HepG2 (cell line): ENCODE measurements at regions not wholly inside any gene's neighbourhood (a gene's known extent, or its start where the extent isn't known, plus 50 kb on each side); places are given as distances from the start of the nearest gene placed in this dataset.

Experiments
- GZF1 ChIP-seq: sonication (generic); formaldehyde crosslinking; IDR thresholded peaks from 2 replicates; pipeline ENCODE4 v1.5.1; 2020; ENCODE audit warnings: mild to moderate bottlenecking, missing genetic modification reagents
- KDM5A ChIP-seq: fragments of 200-600 bp; sonication (generic); IDR thresholded peaks from 2 replicates; pipeline ENCODE4 v1.7.0; 2018; ENCODE audit warnings: antibody characterized with exemption, mild to moderate bottlenecking, low read length, borderline replicate concordance
- KLF9 ChIP-seq: IDR thresholded peaks from 2 replicates; pipeline ENCODE4 v1.6.1; 2016; ENCODE audit warnings: low read depth
- MTA1 ChIP-seq: sonication (generic); formaldehyde crosslinking; IDR thresholded peaks from 2 replicates; pipeline ENCODE4 v1.4.0; 2020; ENCODE audit warnings: missing genetic modification reagents, mild to moderate bottlenecking, borderline replicate concordance
- ONECUT2 ChIP-seq: sonication (generic); formaldehyde crosslinking; IDR thresholded peaks from 2 replicates; pipeline ENCODE4 v1.4.0; 2020; ENCODE audit warnings: missing genetic modification reagents
- POGZ ChIP-seq: sonication (generic); formaldehyde crosslinking; IDR thresholded peaks from 2 replicates; pipeline ENCODE4 v1.4.0; 2020; ENCODE audit warnings: mild to moderate bottlenecking, missing genetic modification reagents
- SAP130 ChIP-seq: IDR thresholded peaks from 2 replicates; pipeline ENCODE4 v1.6.1; 2016; ENCODE audit warnings: low read depth
- SMARCE1 ChIP-seq: fragments of 450-650 bp; IDR thresholded peaks from 2 replicates; pipeline ENCODE4 v1.6.1; 2017; ENCODE audit warnings: borderline replicate concordance
- ZNF207 ChIP-seq: fragments of 450-650 bp; IDR thresholded peaks from 2 replicates; pipeline ENCODE4 v1.6.1; 2016; ENCODE audit warnings: antibody characterized with exemption, borderline replicate concordance
- ZNF430 ChIP-seq: sonication (generic); formaldehyde crosslinking; IDR thresholded peaks from 2 replicates; pipeline ENCODE4 v1.9.0; 2021; ENCODE audit warnings: mild to moderate bottlenecking, missing genetic modification reagents
- ZNF496 ChIP-seq: sonication (generic); formaldehyde crosslinking; IDR thresholded peaks from 2 replicates; pipeline ENCODE4 v1.8.1; 2023; ENCODE audit warnings: mild to moderate bottlenecking, moderate library complexity, missing genetic modification reagents; ENCODE audit not compliant: insufficient replicate concordance
- ZNF709 ChIP-seq: sonication (generic); formaldehyde crosslinking; IDR thresholded peaks from 2 replicates; pipeline ENCODE4 v1.5.0; 2020; ENCODE audit warnings: mild to moderate bottlenecking, missing genetic modification reagents
- ZNF780A ChIP-seq: sonication (generic); formaldehyde crosslinking; IDR thresholded peaks from 2 replicates; pipeline ENCODE4 v1.8.0; 2022; ENCODE audit warnings: mild to moderate bottlenecking, missing genetic modification reagents, moderate library complexity
- TF ChIP-seq, protein P1 (sequence below): sonication (generic); formaldehyde crosslinking; IDR thresholded peaks from 2 replicates; pipeline ENCODE4 v1.4.0; 2020; ENCODE audit warnings: missing genetic modification reagents
- TF ChIP-seq, protein P2 (sequence below): IDR thresholded peaks from 2 replicates; pipeline ENCODE4 v1.6.1; 2016; ENCODE audit warnings: control low read depth
- TF ChIP-seq, protein P3 (sequence below): sonication (generic); formaldehyde crosslinking; IDR thresholded peaks from 2 replicates; pipeline ENCODE4 v1.9.0; 2021; ENCODE audit warnings: missing genetic modification reagents, mild to moderate bottlenecking, borderline replicate concordance
- TF ChIP-seq, protein P4 (sequence below): sonication (generic); formaldehyde crosslinking; IDR thresholded peaks from 2 replicates; pipeline ENCODE4 v1.4.0; 2020; ENCODE audit warnings: missing genetic modification reagents, borderline replicate concordance

DNA sequence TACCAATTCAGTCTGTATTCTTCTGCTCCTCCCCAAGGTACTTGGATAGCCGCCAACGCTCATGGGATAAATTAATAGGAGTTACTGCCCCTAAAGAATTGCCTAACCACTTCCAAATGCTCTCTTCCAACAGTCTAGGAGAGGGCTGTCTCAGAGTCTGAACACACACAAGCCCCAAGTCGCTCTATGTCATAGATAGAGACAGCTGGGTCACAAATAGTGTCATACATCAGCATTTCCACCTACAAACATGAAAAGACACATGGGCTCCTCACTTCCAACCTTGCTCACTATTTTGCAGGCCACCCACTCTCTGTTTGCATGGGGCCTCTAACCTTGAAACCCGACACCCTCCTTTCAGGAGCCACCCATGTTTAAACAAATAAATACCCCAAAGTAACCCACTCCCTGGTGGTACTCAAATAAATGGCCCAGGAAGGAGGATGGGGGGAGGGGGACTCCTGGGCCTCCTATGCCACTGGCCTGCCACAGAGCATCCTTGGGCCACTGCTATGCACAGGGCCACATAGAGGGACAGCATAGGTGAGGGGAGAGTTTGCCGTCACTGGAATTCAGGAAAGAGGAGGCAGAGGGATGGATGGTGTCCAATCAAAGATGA is 265.9 kb downstream of the SOX9 start (continued):
- TF ChIP-seq, protein P1, sequence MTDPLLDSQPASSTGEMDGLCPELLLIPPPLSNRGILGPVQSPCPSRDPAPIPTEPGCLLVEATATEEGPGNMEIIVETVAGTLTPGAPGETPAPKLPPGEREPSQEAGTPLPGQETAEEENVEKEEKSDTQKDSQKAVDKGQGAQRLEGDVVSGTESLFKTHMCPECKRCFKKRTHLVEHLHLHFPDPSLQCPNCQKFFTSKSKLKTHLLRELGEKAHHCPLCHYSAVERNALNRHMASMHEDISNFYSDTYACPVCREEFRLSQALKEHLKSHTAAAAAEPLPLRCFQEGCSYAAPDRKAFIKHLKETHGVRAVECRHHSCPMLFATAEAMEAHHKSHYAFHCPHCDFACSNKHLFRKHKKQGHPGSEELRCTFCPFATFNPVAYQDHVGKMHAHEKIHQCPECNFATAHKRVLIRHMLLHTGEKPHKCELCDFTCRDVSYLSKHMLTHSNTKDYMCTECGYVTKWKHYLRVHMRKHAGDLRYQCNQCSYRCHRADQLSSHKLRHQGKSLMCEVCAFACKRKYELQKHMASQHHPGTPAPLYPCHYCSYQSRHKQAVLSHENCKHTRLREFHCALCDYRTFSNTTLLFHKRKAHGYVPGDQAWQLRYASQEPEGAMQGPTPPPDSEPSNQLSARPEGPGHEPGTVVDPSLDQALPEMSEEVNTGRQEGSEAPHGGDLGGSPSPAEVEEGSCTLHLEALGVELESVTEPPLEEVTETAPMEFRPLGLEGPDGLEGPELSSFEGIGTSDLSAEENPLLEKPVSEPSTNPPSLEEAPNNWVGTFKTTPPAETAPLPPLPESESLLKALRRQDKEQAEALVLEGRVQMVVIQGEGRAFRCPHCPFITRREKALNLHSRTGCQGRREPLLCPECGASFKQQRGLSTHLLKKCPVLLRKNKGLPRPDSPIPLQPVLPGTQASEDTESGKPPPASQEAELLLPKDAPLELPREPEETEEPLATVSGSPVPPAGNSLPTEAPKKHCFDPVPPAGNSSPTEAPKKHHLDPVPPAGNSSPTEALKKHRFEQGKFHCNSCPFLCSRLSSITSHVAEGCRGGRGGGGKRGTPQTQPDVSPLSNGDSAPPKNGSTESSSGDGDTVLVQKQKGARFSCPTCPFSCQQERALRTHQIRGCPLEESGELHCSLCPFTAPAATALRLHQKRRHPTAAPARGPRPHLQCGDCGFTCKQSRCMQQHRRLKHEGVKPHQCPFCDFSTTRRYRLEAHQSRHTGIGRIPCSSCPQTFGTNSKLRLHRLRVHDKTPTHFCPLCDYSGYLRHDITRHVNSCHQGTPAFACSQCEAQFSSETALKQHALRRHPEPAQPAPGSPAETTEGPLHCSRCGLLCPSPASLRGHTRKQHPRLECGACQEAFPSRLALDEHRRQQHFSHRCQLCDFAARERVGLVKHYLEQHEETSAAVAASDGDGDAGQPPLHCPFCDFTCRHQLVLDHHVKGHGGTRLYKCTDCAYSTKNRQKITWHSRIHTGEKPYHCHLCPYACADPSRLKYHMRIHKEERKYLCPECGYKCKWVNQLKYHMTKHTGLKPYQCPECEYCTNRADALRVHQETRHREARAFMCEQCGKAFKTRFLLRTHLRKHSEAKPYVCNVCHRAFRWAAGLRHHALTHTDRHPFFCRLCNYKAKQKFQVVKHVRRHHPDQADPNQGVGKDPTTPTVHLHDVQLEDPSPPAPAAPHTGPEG (CRISPR knock-in tag): peak; percentile 83; the same call in 1 of the 2 replicates
- TF ChIP-seq, protein P2, sequence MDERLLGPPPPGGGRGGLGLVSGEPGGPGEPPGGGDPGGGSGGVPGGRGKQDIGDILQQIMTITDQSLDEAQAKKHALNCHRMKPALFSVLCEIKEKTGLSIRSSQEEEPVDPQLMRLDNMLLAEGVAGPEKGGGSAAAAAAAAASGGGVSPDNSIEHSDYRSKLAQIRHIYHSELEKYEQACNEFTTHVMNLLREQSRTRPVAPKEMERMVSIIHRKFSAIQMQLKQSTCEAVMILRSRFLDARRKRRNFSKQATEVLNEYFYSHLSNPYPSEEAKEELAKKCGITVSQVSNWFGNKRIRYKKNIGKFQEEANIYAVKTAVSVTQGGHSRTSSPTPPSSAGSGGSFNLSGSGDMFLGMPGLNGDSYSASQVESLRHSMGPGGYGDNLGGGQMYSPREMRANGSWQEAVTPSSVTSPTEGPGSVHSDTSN (CRISPR knock-in tag): no peak
- TF ChIP-seq ZNF496 (CRISPR knock-in tag) (no peak), SMARCE1 (no peak), GZF1 (CRISPR knock-in tag) (no peak), ZNF709 (CRISPR knock-in tag) (no peak), ONECUT2 (no peak), SAP130 (CRISPR knock-in tag) (peak; percentile 75), ZNF207 (no peak), KDM5A (no peak), KLF9 (CRISPR knock-in tag) (no peak), POGZ (peak; percentile 57), ZNF430 (no peak), ZNF780A (no peak), MTA1 (CRISPR knock-in tag) (peak; percentile 48; the same call in 1 of the 2 replicates)
- TF ChIP-seq, protein P3, sequence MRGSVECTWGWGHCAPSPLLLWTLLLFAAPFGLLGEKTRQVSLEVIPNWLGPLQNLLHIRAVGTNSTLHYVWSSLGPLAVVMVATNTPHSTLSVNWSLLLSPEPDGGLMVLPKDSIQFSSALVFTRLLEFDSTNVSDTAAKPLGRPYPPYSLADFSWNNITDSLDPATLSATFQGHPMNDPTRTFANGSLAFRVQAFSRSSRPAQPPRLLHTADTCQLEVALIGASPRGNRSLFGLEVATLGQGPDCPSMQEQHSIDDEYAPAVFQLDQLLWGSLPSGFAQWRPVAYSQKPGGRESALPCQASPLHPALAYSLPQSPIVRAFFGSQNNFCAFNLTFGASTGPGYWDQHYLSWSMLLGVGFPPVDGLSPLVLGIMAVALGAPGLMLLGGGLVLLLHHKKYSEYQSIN: no peak
- TF ChIP-seq, protein P4, sequence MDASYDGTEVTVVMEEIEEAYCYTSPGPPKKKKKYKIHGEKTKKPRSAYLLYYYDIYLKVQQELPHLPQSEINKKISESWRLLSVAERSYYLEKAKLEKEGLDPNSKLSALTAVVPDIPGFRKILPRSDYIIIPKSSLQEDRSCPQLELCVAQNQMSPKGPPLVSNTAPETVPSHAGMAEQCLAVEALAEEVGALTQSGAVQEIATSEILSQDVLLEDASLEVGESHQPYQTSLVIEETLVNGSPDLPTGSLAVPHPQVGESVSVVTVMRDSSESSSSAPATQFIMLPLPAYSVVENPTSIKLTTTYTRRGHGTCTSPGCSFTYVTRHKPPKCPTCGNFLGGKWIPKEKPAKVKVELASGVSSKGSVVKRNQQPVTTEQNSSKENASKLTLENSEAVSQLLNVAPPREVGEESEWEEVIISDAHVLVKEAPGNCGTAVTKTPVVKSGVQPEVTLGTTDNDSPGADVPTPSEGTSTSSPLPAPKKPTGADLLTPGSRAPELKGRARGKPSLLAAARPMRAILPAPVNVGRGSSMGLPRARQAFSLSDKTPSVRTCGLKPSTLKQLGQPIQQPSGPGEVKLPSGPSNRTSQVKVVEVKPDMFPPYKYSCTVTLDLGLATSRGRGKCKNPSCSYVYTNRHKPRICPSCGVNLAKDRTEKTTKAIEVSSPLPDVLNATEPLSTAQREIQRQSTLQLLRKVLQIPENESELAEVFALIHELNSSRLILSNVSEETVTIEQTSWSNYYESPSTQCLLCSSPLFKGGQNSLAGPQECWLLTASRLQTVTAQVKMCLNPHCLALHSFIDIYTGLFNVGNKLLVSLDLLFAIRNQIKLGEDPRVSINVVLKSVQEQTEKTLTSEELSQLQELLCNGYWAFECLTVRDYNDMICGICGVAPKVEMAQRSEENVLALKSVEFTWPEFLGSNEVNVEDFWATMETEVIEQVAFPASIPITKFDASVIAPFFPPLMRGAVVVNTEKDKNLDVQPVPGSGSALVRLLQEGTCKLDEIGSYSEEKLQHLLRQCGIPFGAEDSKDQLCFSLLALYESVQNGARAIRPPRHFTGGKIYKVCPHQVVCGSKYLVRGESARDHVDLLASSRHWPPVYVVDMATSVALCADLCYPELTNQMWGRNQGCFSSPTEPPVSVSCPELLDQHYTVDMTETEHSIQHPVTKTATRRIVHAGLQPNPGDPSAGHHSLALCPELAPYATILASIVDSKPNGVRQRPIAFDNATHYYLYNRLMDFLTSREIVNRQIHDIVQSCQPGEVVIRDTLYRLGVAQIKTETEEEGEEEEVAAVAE (CRISPR knock-in tag): peak; percentile 33; the same call in 1 of the 2 replicates
